Loucy (cell line): ENCODE measurements at regions not wholly inside any gene's neighbourhood (a gene's known extent, or its start where the extent isn't known, plus 50 kb on each side); places are given as distances from the start of the nearest gene placed in this dataset.

ENCODE experiments used
- CTCF ChIP-seq: fragments of 200-600 bp; sonication (generic); conservative IDR thresholded peaks from 2 replicates; pipeline ENCODE4 v1.5.1; 2014; ENCODE audit warnings: mild to moderate bottlenecking, antibody characterized with exemption, low read length
- EZH2phosphoT487 ChIP-seq: fragments of 200-600 bp; IDR thresholded peaks from 2 replicates; pipeline ENCODE4 v1.6.1; 2018; ENCODE audit warnings: antibody characterized with exemption, mild to moderate bottlenecking, moderate library complexity, borderline replicate concordance

DNA sequence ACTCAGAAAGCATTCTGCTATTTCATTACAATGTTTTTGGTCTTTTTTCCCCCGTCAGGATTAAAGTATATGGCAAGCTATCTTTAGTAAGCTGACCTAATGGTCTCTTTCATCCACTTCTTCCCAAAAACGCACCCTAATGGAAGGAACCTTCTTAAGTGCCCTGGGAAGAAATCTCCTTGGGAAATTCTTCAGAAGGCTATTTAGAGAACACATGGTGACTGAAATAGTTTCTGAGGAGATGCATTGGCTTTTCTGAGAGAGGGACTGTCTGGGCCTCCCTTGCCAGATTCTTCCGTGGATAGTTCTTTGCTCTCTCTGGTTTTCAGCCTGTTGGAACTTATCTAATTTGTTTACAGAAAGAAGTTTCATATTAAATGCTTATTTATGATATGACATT lies 524.1 kb upstream of the MEF2C start:
- TF ChIP-seq CTCF, result no peak
- TF ChIP-seq EZH2phosphoT487, result no peak
